Loucy (cell line): ENCODE measurements at regions not wholly inside any gene's neighbourhood (a gene's known extent, or its start where the extent isn't known, plus 50 kb on each side); places are given as distances from the start of the nearest gene placed in this dataset.
"Not testable (repeated sequence)": the region's sequence is repeated elsewhere in the genome, so short reads cannot be mapped to it uniquely, and the experiment has no call there.

ENCODE experiments used
- H2AFZ ChIP-seq: fragments of 200-600 bp; sonication (generic); 2 replicates; pipeline ENCODE4 v1.6.0; 2016; ENCODE audit warnings: antibody characterized with exemption, mild to moderate bottlenecking, low read length, moderate library complexity
- H3F3A ChIP-seq: fragments of 200-600 bp; 2 replicates; pipeline ENCODE4 v1.6.0; 2016; ENCODE audit warnings: antibody characterized with exemption, low read depth, mild to moderate bottlenecking
- H3K27me3 ChIP-seq: fragments of 200-600 bp; sonication (generic); 2 replicates; pipeline ENCODE4 v1.6.1; 2014; ENCODE audit warnings: low read length, mild to moderate bottlenecking; ENCODE audit not compliant: insufficient read depth, poor library complexity, severe bottlenecking
- H3K36me3 ChIP-seq: fragments of 200-600 bp; sonication (generic); 2 replicates; pipeline ENCODE4 v1.6.1; 2016; ENCODE audit warnings: low read length; ENCODE audit not compliant: insufficient read depth
- H3K4me1 ChIP-seq: fragments of 200-600 bp; sonication (generic); 2 replicates; pipeline ENCODE4 v1.5.1; 2014; ENCODE audit warnings: low read length, mild to moderate bottlenecking; ENCODE audit not compliant: insufficient read depth, poor library complexity, severe bottlenecking
- H3K4me2 ChIP-seq: fragments of 200-600 bp; sonication (generic); 2 replicates; pipeline ENCODE4 v1.6.0; 2014; ENCODE audit warnings: antibody characterized with exemption, low read length, low read depth, mild to moderate bottlenecking; ENCODE audit not compliant: poor library complexity, severe bottlenecking
- H3K4me3 ChIP-seq: fragments of 200-600 bp; sonication (generic); 2 replicates; pipeline ENCODE4 v1.5.1; 2014; ENCODE audit warnings: low read length, mild to moderate bottlenecking, mixed read lengths; ENCODE audit not compliant: poor library complexity, severe bottlenecking
- H3K79me2 ChIP-seq: fragments of 200-600 bp; sonication (generic); 2 replicates; pipeline ENCODE4 v1.6.1; 2014; ENCODE audit warnings: low read length; ENCODE audit not compliant: insufficient read depth
- H3K9ac ChIP-seq: fragments of 200-600 bp; sonication (generic); 2 replicates; pipeline ENCODE4 v1.6.0; 2014; ENCODE audit warnings: mild to moderate bottlenecking, low read depth, low read length, moderate library complexity; ENCODE audit not compliant: poor library complexity, severe bottlenecking
- H3K9me2 ChIP-seq: fragments of 200-600 bp; sonication (generic); replicated peaks from 2 replicates; pipeline ENCODE4 v1.6.1; 2016; ENCODE audit warnings: low read depth, low read length, mixed read lengths
- H3K9me3 ChIP-seq: fragments of 200-600 bp; sonication (generic); 2 replicates; pipeline ENCODE4 v1.6.1; 2014; ENCODE audit warnings: mild to moderate bottlenecking, antibody characterized with exemption, low read length, low read depth; ENCODE audit not compliant: insufficient read depth
- H4K20me1 ChIP-seq: fragments of 200-600 bp; sonication (generic); 2 replicates; pipeline ENCODE4 v1.6.0; 2014; ENCODE audit warnings: antibody characterized with exemption, low read length, mild to moderate bottlenecking; ENCODE audit not compliant: insufficient read depth, poor library complexity, severe bottlenecking
- CTCF ChIP-seq: fragments of 200-600 bp; sonication (generic); conservative IDR thresholded peaks from 2 replicates; pipeline ENCODE4 v1.5.1; 2014; ENCODE audit warnings: mild to moderate bottlenecking, antibody characterized with exemption, low read length

- H4K20me1 ChIP-seq, H3K36me3 ChIP-seq, H3K4me3 ChIP-seq, H2AFZ ChIP-seq, H3K9me3 ChIP-seq, H3K27me3 ChIP-seq, H3K9me2 ChIP-seq, H3K79me2 ChIP-seq, H3K4me2 ChIP-seq, H3K9ac ChIP-seq, H3K4me1 ChIP-seq, H3F3A ChIP-seq: not testable (repeated sequence)
Observed at GRCh38 chr5:21488828-21489227, 1364.3 kb downstream of the CDH12 start.

GRCh38 chr5:21485458-21486000 is 1367.6 kb downstream of the CDH12 start:
- H3K4me3 ChIP-seq, H3K27me3 ChIP-seq, H3K9ac ChIP-seq, H3K36me3 ChIP-seq, H3K9me2 ChIP-seq, H3K9me3 ChIP-seq, H3K79me2 ChIP-seq, H3K4me1 ChIP-seq, H3F3A ChIP-seq, H4K20me1 ChIP-seq, H2AFZ ChIP-seq, H3K4me2 ChIP-seq: not testable (repeated sequence)
- peak; percentile 43 for TF ChIP-seq CTCF

GRCh38 chr5:21484498-21484889 is 1368.7 kb downstream of the CDH12 start:
- H3K4me1 ChIP-seq, H3K9me2 ChIP-seq, H3F3A ChIP-seq, H3K4me2 ChIP-seq, H3K36me3 ChIP-seq, H3K27me3 ChIP-seq, H3K9me3 ChIP-seq, H3K9ac ChIP-seq, H3K79me2 ChIP-seq, H3K4me3 ChIP-seq, H4K20me1 ChIP-seq, H2AFZ ChIP-seq: not testable (repeated sequence)

- H3K9ac ChIP-seq, H3K27me3 ChIP-seq, H3F3A ChIP-seq, H2AFZ ChIP-seq, H3K9me3 ChIP-seq, H3K4me1 ChIP-seq, H3K79me2 ChIP-seq, H4K20me1 ChIP-seq, H3K4me2 ChIP-seq, H3K4me3 ChIP-seq, H3K9me2 ChIP-seq, H3K36me3 ChIP-seq: not testable (repeated sequence)
Observed at GRCh38 chr5:21483790-21484497, 1369.2 kb downstream of the CDH12 start.

- H3K9ac ChIP-seq, H3K79me2 ChIP-seq, H3K4me1 ChIP-seq, H3K36me3 ChIP-seq, H3F3A ChIP-seq, H3K9me3 ChIP-seq, H2AFZ ChIP-seq, H3K9me2 ChIP-seq, H4K20me1 ChIP-seq, H3K27me3 ChIP-seq, H3K4me3 ChIP-seq, H3K4me2 ChIP-seq: not testable (repeated sequence)
Observed at GRCh38 chr5:21482983-21483650, 1370.0 kb downstream of the CDH12 start.

- not testable (repeated sequence) for H3K27me3 ChIP-seq, H3K4me3 ChIP-seq, H3K9ac ChIP-seq, H3K9me2 ChIP-seq, H3K79me2 ChIP-seq, H3F3A ChIP-seq, H3K9me3 ChIP-seq, H3K4me2 ChIP-seq, H3K4me1 ChIP-seq, H2AFZ ChIP-seq, H4K20me1 ChIP-seq, H3K36me3 ChIP-seq
Observed at GRCh38 chr5:21482522-21482921, 1370.6 kb downstream of the CDH12 start.
